GM23248 (cell line): ENCODE measurements at regions not wholly inside any gene's neighbourhood (a gene's known extent, or its start where the extent isn't known, plus 50 kb on each side); places are given as distances from the start of the nearest gene placed in this dataset.

Source experiments
- DNase-seq: peaks from one replicate; pipeline ENCODE4 v3.0.0-alpha.2; 2015
- H2AFZ ChIP-seq: fragments of 200-600 bp; sonication (generic); 2 replicates; pipeline ENCODE4 v1.6.1; 2016; ENCODE audit warnings: antibody characterized with exemption
- H3F3A ChIP-seq: fragments of 200-600 bp; sonication (generic); 2 replicates; pipeline ENCODE4 v1.6.1; 2016; ENCODE audit warnings: mild to moderate bottlenecking, antibody characterized with exemption, mixed run types; ENCODE audit not compliant: insufficient read depth
- H3K27ac ChIP-seq: fragments of 200-600 bp; sonication (generic); 2 replicates; pipeline ENCODE4 v1.5.1; 2016; ENCODE audit warnings: mild to moderate bottlenecking
- H3K27me3 ChIP-seq: fragments of 200-600 bp; sonication (generic); replicated peaks from 2 replicates; pipeline ENCODE4 v1.6.1; 2016; ENCODE audit warnings: mild to moderate bottlenecking; ENCODE audit not compliant: insufficient read depth
- H3K36me3 ChIP-seq: fragments of 200-600 bp; sonication (generic); 2 replicates; pipeline ENCODE4 v1.6.1; 2016; ENCODE audit warnings: low read depth, mild to moderate bottlenecking
- H3K4me1 ChIP-seq: fragments of 200-600 bp; sonication (generic); 2 replicates; pipeline ENCODE4 v1.6.1; 2016; ENCODE audit warnings: mild to moderate bottlenecking; ENCODE audit not compliant: insufficient read depth
- H3K4me2 ChIP-seq: fragments of 200-600 bp; sonication (generic); one replicate; pipeline ENCODE4 v1.6.1; 2016; ENCODE audit warnings: mild to moderate bottlenecking; ENCODE audit not compliant: unreplicated experiment
- H3K4me3 ChIP-seq: fragments of 200-600 bp; sonication (generic); 2 replicates; pipeline ENCODE4 v1.5.1; 2016; ENCODE audit warnings: mild to moderate bottlenecking
- H3K79me2 ChIP-seq: fragments of 200-600 bp; sonication (generic); 2 replicates; pipeline ENCODE4 v1.6.1; 2016; ENCODE audit warnings: mild to moderate bottlenecking; ENCODE audit not compliant: insufficient read depth
- H3K9ac ChIP-seq: fragments of 200-600 bp; sonication (generic); 2 replicates; pipeline ENCODE4 v1.6.1; 2016; ENCODE audit warnings: mild to moderate bottlenecking
- H3K9me2 ChIP-seq: fragments of 200-600 bp; sonication (generic); 2 replicates; pipeline ENCODE4 v1.6.1; 2016; ENCODE audit warnings: mixed run types, mild to moderate bottlenecking, moderate library complexity; ENCODE audit not compliant: insufficient read depth
- H3K9me3 ChIP-seq: fragments of 200-600 bp; sonication (generic); one replicate; pipeline ENCODE4 v1.6.1; 2017; ENCODE audit warnings: low read depth
- H4K20me1 ChIP-seq: fragments of 200-600 bp; sonication (generic); 2 replicates; pipeline ENCODE4 v1.6.0; 2016; ENCODE audit not compliant: insufficient read depth
- EZH2 ChIP-seq: fragments of 200-600 bp; sonication (generic); IDR thresholded peaks from 2 replicates; pipeline ENCODE4 v1.6.1; 2018; ENCODE audit warnings: antibody characterized with exemption, mild to moderate bottlenecking; ENCODE audit not compliant: insufficient read depth, poor library complexity, severe bottlenecking
- EZH2phosphoT487 ChIP-seq: fragments of 200-600 bp; sonication (generic); IDR thresholded peaks from 2 replicates; pipeline ENCODE4 v1.6.1; 2018; ENCODE audit warnings: antibody characterized with exemption, moderate library complexity, mild to moderate bottlenecking, low read depth; ENCODE audit not compliant: insufficient read depth
- whole genome bisulfite sequencing, 2 experiments: methylation state at CpG; one replicate each; pipeline ENCODE4 v1.1.6; 2015 to 2017; ENCODE audit warnings: low lambda C conversion rate in 2 of 2, low coverage in 1 of 2; ENCODE audit errors: missing lambda C conversion rate in 2 of 2; 5-methylcytosine and 5-hydroxymethylcytosine counted together
- in situ Hi-C: fragments of 300-500 bp; cut with MboI; formaldehyde crosslinking; loops from 2 replicates; pipeline ENCODE4 v1.15.0; 2020

GRCh38 chr18:24941174-24941951 lies 410.6 kb downstream of the ZNF521 start:
- H3K9me2 ChIP-seq = no peaks in the 10 kb centered on the region
- no peaks in the 10 kb centered on the region for H4K20me1 ChIP-seq
- no peak for DNase-seq
- H3K79me2 ChIP-seq = no peaks in the 10 kb centered on the region
- H3K27ac ChIP-seq = no peak overlapping the region
- H3K4me3 ChIP-seq = no peak overlapping the region
- no peaks in the 10 kb centered on the region for H3K4me1 ChIP-seq
- WGBS, 2 experiments = 74 to 78% methylated on average over 6 of the region's 6 CpGs
- no peak overlapping the region for H2AFZ ChIP-seq
- H3K27me3 ChIP-seq = no peaks in the 10 kb centered on the region
- H3K36me3 ChIP-seq = no peaks in the 10 kb centered on the region
- in situ Hi-C loops = no loop called here
- H3F3A ChIP-seq = no peaks in the 10 kb centered on the region
- H3K9ac ChIP-seq = no peak overlapping the region
- no peak overlapping the region for H3K4me2 ChIP-seq
- H3K9me3 ChIP-seq = no peaks in the 10 kb centered on the region
- no peak for TF ChIP-seq EZH2phosphoT487
- TF ChIP-seq EZH2 = no peak

GRCh38 chr18:24942144-24942543 lies 409.8 kb downstream of the ZNF521 start:
- in situ Hi-C loops = no loop called here
- no peaks in the 10 kb centered on the region for H3K9me3 ChIP-seq
- H3K27me3 ChIP-seq = no peaks in the 10 kb centered on the region
- H3K4me1 ChIP-seq = no peaks in the 10 kb centered on the region
- H3K79me2 ChIP-seq = no peaks in the 10 kb centered on the region
- H2AFZ ChIP-seq = no peak overlapping the region
- no peaks in the 10 kb centered on the region for H3F3A ChIP-seq
- no peak overlapping the region for H3K27ac ChIP-seq
- H4K20me1 ChIP-seq = no peaks in the 10 kb centered on the region
- H3K9me2 ChIP-seq = no peaks in the 10 kb centered on the region
- no peak overlapping the region for H3K9ac ChIP-seq
- no peak overlapping the region for H3K4me2 ChIP-seq
- no peak for TF ChIP-seq EZH2
- no peak for TF ChIP-seq EZH2phosphoT487
- 57 to 59% methylated on average over 4 of the region's 4 CpGs for WGBS, 2 experiments
- H3K4me3 ChIP-seq = no peak overlapping the region
- no peak for DNase-seq
- H3K36me3 ChIP-seq = no peaks in the 10 kb centered on the region

GRCh38 chr18:24947521-24948305 lies 404.3 kb downstream of the ZNF521 start:
- no peak overlapping the region for H2AFZ ChIP-seq
- H3K27me3 ChIP-seq = peaks cover 6% of the 10 kb centered on the region; the same call in 1 of the 2 replicates
- no peak overlapping the region for H3K4me3 ChIP-seq
- H4K20me1 ChIP-seq = no peaks in the 10 kb centered on the region
- no peaks in the 10 kb centered on the region for H3K79me2 ChIP-seq
- no peaks in the 10 kb centered on the region for H3K9me2 ChIP-seq
- no peak overlapping the region for H3K4me2 ChIP-seq
- no peak for TF ChIP-seq EZH2phosphoT487
- TF ChIP-seq EZH2 = no peak
- H3K27ac ChIP-seq = no peak overlapping the region
- no peak for DNase-seq
- H3F3A ChIP-seq = no peaks in the 10 kb centered on the region
- in situ Hi-C loops = no loop called here
- H3K9me3 ChIP-seq = no peaks in the 10 kb centered on the region
- no peaks in the 10 kb centered on the region for H3K36me3 ChIP-seq
- no peak overlapping the region for H3K9ac ChIP-seq
- no peaks in the 10 kb centered on the region for H3K4me1 ChIP-seq
- 27 to 30% methylated on average over 8 of the region's 8 CpGs for WGBS, 2 experiments

GRCh38 chr18:24949908-24950307 lies 402.1 kb downstream of the ZNF521 start:
- no peak overlapping the region for H3K4me3 ChIP-seq
- H3K27me3 ChIP-seq = peaks cover 6% of the 10 kb centered on the region; the same call in 1 of the 2 replicates
- no peak for TF ChIP-seq EZH2
- no peak for TF ChIP-seq EZH2phosphoT487
- no peaks in the 10 kb centered on the region for H3F3A ChIP-seq
- no peak overlapping the region for H2AFZ ChIP-seq
- H3K4me2 ChIP-seq = no peak overlapping the region
- 81 to 82% methylated on average over 5 of the region's 5 CpGs for WGBS, 2 experiments
- H4K20me1 ChIP-seq = no peaks in the 10 kb centered on the region
- in situ Hi-C loops = no loop called here
- DNase-seq = no peak
- no peaks in the 10 kb centered on the region for H3K4me1 ChIP-seq
- H3K27ac ChIP-seq = no peak overlapping the region
- H3K9me2 ChIP-seq = no peaks in the 10 kb centered on the region
- no peaks in the 10 kb centered on the region for H3K79me2 ChIP-seq
- no peak overlapping the region for H3K9ac ChIP-seq
- H3K36me3 ChIP-seq = no peaks in the 10 kb centered on the region
- H3K9me3 ChIP-seq = no peaks in the 10 kb centered on the region
